GM19238 (cell line): ENCODE measurements at regions not wholly inside any gene's neighbourhood (a gene's known extent, or its start where the extent isn't known, plus 50 kb on each side); places are given as distances from the start of the nearest gene placed in this dataset.
"Not testable (repeated sequence)": the region's sequence is repeated elsewhere in the genome, so short reads cannot be mapped to it uniquely, and the experiment has no call there.

Experiments
- DNase-seq: peaks from one replicate; pipeline ENCODE4 v3.0.0; 2011; ENCODE audit warnings: low spot score; ENCODE audit not compliant: insufficient read length

DNA sequence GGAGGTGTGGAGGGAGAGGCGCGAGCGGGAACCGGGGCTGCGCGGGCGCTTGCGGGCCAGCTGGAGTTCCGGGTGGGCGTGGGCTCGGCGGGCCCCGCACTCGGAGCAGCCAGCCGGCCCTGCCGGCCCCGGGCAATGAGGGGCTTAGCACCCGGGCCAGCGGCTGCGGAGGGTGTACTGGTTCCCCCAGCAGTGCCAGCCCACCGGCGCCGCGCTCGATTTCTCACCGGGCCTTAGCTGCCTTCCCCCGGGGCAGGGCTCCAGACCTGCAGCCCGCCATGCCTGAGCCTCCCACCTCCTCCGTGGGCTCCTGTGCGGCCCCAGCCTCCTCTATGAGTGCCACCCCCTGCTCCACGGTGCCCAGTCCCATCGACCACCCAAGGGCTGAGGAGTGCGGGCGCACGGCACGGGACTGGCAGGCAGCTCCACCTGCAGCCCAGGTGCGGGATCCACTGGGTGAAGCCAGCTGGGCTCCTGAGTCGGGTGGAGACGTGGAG lies 141.4 kb downstream of the SPRY1 start:
- DNase-seq: not testable (repeated sequence)

DNA sequence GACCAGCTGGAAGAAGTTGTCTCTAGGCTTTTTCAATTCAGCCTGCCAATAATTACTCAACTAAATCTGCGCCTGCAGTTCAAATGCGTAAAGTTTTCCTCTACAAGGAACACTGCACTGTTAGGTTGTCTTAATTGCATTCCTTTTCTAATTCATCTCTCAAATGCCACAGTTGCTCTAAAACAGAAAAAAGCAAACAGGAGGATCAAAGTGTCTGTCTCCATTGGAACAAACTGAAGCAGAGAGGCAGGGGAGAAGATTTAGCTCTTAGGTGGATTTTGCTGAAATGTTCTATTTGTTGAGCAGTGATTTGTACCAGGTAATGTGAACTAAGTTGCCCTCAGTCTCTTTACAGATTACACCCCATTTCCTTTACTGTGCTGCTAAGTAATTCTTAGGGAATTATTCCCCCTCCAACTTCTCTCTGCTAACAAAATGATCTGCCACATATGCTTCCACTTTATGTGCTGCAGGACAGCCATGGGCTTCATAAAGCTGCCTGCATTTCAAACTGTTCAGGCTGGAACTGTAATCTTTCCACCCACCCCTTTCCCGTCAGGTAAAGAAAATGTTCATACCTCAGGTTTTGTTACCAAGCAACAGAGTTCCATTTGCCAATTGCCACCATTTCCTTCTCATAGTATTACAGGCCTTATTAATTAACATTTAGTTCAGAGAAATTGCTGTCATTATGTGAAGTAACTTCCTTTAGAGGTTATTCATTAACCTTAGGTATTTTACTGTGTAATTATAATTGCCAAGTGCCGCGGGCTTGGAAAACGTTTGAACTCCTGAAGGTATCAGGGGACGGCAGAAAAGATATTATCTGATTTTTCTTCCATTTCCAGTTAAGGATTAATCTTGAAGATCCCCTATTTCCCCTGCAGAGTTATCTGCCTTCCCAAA lies 149.3 kb downstream of the SPRY1 start:
- DNase-seq: no peak

DNA sequence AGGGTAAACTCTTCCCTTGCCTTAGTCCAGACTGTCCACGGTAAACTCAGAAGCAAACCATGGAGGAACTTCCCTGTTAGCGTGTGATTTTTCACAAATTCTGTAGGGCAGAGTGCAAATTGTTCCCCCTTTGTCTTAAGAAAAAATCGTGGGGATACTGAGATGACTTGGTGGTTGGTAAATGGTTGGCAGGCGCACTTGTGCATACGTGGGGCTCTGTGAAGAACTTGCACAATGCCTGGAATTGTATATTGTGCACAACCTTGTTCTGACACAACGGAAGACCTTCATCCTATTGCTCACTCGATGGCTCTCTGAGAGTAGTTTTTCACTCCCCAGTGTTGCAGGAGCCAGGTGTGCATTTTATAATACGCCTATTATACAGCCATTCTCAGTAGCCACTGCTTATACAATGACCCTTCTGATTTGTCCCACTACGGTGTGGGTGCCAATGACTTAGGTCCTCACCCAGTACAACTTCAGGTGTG lies 150.0 kb downstream of the SPRY1 start:
- DNase-seq: no peak

- DNase-seq: no peak
Observed at GRCh38 chr4:123547216-123548165, 150.9 kb downstream of the SPRY1 start.

DNA sequence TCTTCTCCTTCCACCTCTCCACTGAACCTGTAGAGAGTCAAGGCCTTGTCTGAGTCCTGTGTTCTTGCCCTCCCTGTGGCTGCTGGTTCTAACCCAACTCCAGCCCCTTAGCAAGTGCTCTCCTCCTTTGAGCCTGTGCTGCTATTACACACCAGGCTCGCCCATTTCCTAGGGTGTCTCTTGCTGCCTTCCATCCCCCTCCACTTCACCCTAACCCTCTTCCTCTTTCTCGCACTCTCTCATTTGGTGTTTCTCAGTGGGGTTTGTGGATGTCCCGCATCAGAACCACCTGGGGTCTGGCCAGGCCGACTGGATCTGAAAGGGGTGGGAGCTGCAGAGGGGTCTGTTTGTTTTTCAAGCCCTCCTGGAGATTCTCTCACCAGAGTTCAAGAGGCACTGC lies 156.7 kb downstream of the SPRY1 start:
- no peak for DNase-seq

DNA sequence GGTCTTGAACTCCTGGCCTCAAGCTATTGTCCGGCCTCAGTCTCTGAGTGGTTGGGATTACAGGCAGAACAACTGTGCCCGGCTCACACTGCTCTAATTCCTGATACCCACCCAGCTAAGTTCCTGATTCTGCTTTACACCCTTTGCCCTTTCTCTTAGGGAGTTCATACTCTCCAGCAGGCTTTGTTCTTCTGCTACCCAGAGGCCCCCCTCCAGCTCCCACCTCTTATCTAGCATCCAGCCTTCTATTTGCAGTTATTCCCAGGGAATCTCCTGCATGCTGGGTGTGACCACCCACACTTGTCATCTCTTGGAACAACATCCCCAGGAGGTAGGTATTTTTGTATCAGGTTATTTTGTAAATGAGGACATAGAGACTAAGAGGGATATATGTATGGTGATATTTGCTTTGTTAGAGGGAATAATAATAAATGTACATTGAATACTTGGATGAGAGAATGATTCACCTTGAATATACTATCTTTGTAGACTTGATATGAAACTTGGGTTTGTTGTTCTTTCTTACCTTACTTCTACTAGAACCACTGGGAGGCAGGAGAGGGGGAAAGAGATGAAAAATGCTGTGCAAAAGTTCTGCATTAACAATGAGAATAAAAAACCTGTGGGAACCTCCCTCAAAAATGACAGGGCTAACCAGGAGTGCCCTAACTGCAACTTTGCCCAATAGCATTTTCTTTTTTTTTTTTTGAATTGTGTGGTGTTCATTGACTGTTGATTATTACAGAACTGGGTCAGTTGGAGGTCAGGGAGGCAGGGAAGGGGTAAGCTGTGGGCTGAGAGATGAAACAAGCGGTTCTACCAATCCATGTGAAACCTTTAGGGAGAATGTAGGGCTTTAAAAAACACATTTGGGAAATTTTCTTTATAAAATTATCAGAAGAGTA lies 157.4 kb downstream of the SPRY1 start:
- DNase-seq: no peak

DNA sequence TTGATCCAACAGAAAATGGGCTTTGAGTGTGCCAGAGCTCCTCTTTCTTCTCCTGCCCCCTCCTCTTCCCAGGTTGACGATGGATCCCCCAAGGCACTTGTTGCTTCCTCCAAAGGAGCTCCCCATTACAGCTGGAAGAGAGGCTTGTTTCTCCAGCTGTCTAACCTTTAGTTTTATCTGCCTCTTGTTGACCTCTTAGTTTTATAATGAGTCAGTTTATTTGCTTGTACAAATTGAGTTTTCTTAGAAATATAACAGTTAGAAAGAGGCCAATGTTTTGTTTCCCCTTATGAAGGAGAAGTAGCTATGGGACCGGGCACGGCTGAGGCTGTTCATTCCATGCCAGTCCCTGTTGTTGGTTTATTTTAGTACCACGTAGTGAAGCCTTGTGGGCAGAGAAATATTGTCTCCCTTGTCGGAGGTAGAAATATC lies 158.2 kb downstream of the SPRY1 start:
- no peak for DNase-seq

DNA sequence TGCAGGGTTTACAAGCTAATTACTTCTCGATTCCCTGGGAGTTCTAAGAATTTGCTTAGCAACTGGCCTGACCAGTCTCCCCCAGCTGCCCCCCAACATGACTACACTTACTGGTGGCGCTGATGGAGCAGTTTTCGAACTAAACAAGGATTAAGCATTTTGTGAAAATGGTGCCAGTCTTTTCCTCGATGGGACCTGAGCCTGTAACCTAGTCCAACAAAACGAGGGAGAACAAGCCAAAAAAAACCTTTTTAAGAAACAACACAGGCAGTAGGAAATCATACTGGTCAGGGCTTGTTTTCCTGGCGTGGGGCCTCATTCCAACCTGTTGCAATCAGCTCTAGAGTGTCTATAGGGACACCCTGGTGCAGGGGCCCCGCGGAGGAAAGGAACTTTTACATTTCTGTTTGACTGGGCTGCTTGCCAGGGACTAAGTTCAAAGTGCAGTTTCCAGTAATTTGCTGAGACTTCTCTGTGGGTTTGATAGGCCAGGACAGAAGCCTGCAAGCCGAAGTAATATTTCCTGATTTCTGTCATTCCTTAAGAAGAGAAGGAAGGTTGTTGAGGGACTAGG lies 158.7 kb downstream of the SPRY1 start:
- no peak for DNase-seq

DNA sequence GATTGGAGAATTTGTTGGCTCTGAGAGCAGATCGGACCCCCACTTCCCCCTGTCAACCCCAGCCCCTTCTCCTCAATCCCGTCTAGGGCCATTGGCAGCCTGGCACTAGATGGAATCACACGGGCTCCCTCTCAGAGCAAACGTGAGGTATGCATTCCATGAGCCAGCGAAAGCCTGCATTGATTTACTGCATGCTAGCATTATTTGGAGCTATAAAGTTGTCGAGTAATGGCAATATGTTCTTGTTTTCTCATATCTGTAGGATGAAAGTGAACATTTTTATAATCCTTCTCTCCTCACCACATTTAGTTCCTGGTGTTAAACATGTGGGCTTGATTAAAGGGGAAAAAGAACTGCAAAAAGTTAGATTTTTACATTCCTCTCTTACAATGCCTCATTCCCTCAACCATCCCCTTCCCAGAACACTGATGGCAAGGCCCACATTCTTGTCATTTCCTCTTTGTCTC lies 159.2 kb downstream of the SPRY1 start:
- DNase-seq: no peak

DNA sequence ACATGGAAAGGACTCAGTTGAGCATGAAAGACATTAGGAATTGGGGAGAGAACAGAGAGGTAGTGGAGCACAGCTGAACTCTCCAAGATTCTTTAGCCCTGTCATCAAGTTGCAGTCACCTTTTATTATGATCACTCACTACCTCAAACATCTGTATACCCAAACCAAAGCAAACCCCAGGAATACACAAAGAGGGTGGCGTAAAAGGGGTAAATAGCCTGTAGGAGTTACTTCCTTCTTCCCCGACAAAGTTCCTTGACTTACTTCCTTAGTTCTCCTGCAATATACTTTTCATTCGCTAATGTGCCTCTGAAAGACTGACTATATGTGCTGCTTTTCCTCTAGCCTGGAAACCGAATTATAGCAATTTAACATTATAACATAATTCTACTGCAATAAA lies 159.9 kb downstream of the SPRY1 start:
- no peak for DNase-seq

DNA sequence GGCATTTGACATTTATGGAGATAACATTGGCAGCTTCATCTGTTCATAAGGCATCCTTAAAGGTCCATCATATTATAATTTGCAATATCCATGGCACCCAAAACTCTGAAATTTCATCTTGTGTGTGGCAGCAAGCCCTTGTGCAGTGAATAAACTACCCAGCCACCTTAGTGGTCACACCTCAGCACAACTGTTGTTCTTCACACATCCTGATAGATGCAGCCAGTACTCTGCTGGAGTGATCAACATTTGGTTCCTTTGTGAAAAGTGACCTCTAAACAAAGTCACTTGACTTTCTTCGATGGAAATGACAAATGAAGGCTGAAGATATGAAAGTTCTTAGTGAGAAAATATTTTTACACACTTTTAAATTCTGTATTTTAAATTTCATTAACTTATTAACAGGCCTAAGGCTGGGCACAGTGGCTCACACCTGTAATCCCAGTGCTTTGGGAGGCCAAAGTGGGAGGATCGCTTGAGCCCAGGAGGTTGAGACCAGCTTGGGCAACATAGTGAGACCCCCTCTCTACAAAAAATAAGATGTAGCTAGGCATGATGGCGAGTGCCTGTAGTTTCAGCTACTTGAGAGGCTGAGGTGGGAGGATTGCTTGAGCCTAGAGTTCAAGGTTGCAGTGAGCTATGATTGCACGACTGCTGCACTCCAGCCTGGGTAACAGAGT lies 161.4 kb downstream of the SPRY1 start:
- DNase-seq: no peak

- no peak for DNase-seq
Observed at GRCh38 chr4:123558865-123559264, 162.3 kb downstream of the SPRY1 start.

DNA sequence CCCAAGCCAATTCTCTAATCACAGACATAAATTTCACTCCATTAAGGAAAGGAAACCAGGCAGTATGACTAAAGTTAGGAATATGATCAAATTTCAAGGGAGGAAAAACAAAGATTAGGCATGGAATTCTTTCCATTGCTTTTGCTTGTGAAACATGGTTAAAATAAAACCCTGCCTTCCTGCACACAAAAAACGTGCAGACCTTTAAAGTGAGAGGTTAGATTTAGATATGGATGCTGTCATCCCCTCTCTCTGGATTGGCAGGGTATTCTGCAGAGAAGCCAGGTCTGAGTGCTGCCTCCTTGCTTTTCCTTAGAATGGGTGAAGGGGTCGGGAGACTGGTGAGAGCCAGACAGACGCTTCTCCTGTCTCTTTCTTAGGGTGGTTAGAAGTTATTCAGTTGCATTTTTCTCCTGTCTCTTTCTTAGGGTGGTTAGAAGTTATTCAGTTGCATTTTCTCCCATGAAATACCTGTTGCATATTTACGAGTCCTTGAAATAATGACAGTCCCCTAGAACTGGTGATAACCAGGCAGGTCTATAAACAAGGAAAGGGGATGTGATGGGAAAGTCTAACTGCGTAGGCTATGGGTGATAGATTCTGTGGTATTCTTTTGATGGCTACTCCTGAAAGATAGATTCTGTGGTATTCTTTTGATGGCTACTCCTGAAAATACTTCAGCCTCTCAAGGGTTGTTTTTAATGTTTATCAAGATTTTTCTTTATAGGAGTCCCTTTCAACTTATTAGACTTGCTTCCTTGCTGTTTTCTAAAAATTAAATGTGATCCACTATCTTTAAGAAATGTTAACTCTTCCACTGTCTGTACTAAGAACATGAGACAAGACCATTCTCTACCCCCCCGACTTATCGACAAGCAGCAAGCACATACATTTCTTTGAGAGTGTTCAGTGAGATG lies 163.6 kb downstream of the SPRY1 start:
- DNase-seq: no peak

DNA sequence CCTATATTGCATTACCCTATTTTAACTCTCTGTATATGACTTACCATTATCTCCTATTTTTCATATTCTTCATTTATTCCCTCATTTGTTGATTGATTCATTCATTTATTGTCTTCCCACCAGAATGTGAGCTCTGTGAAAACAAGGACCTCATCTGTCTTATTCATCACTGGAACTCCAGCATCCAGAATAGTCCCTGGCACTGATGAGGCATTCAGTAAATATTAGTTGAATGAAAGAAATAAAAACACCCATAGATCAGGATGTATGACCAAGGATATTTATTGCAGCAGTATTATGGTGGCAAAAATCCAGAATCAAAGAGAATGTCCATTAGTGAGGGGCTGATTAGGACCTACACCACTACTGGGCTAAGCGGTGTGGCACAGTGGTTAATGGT lies 164.9 kb downstream of the SPRY1 start:
- no peak for DNase-seq

GRCh38 chr4:123562994-123563750 lies 166.6 kb downstream of the SPRY1 start:
- DNase-seq: no peak

DNA sequence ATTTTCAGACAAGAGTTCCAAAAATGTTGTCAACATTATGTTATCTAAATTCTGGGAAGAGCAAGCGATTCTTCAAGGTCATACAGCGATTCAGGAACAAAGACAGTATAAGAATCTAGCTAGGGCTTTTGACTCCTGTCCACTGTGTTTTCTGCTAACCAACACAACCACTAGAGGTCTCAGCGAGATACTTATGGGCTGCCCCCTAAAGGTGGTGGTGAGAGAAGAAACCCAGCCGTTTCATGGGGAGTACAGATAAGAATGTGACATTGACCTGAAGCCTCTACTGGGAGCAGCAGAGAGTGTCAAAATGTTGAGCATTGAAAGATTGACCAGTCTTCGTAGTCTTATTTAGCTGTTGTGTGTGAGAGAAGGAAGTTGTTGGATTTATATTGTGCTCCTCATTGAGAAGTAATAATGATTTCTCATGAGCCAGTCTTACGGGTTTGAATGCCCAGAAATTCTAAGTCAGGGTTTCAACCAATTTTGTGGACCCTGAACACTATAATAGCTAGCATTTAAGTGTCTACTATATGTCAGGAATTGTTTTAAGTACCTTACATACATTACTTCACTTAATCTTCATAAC lies 168.3 kb downstream of the SPRY1 start:
- DNase-seq: peak; percentile 58

GRCh38 chr4:123568936-123569335 lies 172.3 kb downstream of the SPRY1 start:
- DNase-seq: no peak

GRCh38 chr4:123569541-123569940 lies 172.9 kb downstream of the SPRY1 start:
- DNase-seq: no peak
